ENCODE measurements at regions not wholly inside any gene's neighbourhood (a gene's known extent, or its start where the extent isn't known, plus 50 kb on each side); places are given as distances from the start of the nearest gene placed in this dataset. TPM values are rescaled to one million over a fixed set of nuclear protein-coding genes. Genes with fewer than 3 reads are reported as not detected.

DNA sequence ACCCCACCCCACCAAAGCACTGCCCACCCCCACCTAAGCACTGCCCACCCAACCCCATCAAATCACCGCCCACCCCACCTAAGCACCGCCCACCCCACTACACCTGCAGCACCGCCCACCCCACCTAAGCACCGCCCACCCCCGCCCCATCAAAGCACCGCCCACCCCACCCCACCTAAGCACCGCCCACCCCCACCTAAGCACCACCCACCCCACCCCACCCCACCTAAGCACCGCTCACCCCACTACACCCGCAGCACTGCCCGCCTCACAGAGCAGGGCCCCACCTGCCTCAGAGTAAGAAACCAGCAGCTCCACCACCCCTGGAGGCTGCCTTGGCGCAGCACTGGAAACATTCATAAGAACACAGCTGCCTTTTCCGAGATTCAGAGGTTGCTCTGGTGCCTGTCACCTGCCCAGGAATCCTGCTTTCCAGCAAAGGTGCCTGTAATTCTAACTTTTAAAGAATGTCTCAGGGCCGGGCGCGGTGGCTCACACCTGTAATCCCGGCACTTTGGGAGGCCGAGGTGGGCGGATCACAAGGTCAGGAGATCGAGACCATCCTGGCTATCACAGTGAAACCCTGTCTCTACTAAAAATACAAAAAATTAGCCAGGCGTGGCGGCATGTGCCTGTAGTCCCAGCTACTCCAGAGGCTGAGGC lies 148.2 kb downstream of the BMP7 start:
- intact Hi-C loops (cut with DNase I) = no loop called here
- TF ChIP-seq EP300 (IDR thresholded peaks at IDR 0.05) (no peak), POLR2A (IDR thresholded peaks at IDR 0.05) (no peak)
- TF ChIP-seq, protein P1, sequence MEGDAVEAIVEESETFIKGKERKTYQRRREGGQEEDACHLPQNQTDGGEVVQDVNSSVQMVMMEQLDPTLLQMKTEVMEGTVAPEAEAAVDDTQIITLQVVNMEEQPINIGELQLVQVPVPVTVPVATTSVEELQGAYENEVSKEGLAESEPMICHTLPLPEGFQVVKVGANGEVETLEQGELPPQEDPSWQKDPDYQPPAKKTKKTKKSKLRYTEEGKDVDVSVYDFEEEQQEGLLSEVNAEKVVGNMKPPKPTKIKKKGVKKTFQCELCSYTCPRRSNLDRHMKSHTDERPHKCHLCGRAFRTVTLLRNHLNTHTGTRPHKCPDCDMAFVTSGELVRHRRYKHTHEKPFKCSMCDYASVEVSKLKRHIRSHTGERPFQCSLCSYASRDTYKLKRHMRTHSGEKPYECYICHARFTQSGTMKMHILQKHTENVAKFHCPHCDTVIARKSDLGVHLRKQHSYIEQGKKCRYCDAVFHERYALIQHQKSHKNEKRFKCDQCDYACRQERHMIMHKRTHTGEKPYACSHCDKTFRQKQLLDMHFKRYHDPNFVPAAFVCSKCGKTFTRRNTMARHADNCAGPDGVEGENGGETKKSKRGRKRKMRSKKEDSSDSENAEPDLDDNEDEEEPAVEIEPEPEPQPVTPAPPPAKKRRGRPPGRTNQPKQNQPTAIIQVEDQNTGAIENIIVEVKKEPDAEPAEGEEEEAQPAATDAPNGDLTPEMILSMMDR (IDR thresholded peaks at IDR 0.05) = no peak
- no peak overlapping the region for H3K27ac ChIP-seq
- no peak for DNase-seq
- no peaks in the 10 kb centered on the region for H3K9me3 ChIP-seq
- H3K27me3 ChIP-seq = no peaks in the 10 kb centered on the region
- 83 to 92% (median 87%) methylated on average over 11 to 21 of the region's 21 CpGs for WGBS, 3 donors
- H3K4me1 ChIP-seq (ENCODE audit: insufficient read depth) = no peaks in the 10 kb centered on the region
- H3K36me3 ChIP-seq = no peaks in the 10 kb centered on the region
- H3K4me3 ChIP-seq = no peak overlapping the region

Small RNA genes lying in the stretch of these regions (small RNA-seq; reads per million reads assigned to genes)
- not detected for gene RNU6-929P
